PC-3 (cell line): ENCODE measurements at regions not wholly inside any gene's neighbourhood (a gene's known extent, or its start where the extent isn't known, plus 50 kb on each side); places are given as distances from the start of the nearest gene placed in this dataset.
A peak's percentile ranks its signal among the peaks of the same experiment; 100 is the strongest.

Experiments
- ATAC-seq: fragments of 200-7000 bp; cut with Tn5 transposase; 2 replicates; pipeline ENCODE4 v1.9.1; 2020; ENCODE audit warnings: mild to moderate bottlenecking, moderate library complexity
- BruUV-seq: library from RNA; stranded (reverse); fragments of 400-500 nt; replicated peaks from 2 replicates; lab custom pipeline; 2021; lab: Mats Ljungman, UMichigan
- CTCF ChIA-PET: fragments of 300-600 bp; sonication (Branson Sonifier 250); formaldehyde crosslinking; loops from one replicate; lab custom pipeline; 2022; ENCODE audit warnings: antibody characterized with exemption; lab: Charles Lee
- POLR2A ChIA-PET: fragments of 300-600 bp; sonication (Branson Sonifier 250); formaldehyde crosslinking; loops from one replicate; lab custom pipeline; 2022; ENCODE audit warnings: antibody characterized with exemption; ENCODE audit not compliant: unreplicated experiment; lab: Charles Lee
- DNase-seq: peaks from one replicate; pipeline ENCODE4 v3.0.0-alpha.2; 2015
- H2AFZ ChIP-seq: fragments of 300-600 bp; sonication (generic); 2 replicates; pipeline ENCODE4 v1.6.0; 2016; ENCODE audit warnings: antibody characterized with exemption, low read length
- H3F3A ChIP-seq: fragments of 300-600 bp; sonication (generic); one replicate; pipeline ENCODE4 v1.6.0; 2017; ENCODE audit warnings: antibody characterized with exemption, low read length, control low read depth, mild to moderate bottlenecking; ENCODE audit not compliant: unreplicated experiment
- H3K27ac ChIP-seq: fragments of 300-600 bp; sonication (generic); 2 replicates; pipeline ENCODE4 v1.5.1; 2016; ENCODE audit warnings: mild to moderate bottlenecking, low read length
- H3K27me3 ChIP-seq: fragments of 300-600 bp; sonication (generic); 2 replicates; pipeline ENCODE4 v1.6.1; 2016; ENCODE audit warnings: low read length, mixed read lengths
- H3K36me3 ChIP-seq: fragments of 300-600 bp; sonication (generic); 2 replicates; pipeline ENCODE4 v1.6.1; 2016; ENCODE audit warnings: low read depth, mixed run types, low read length, mixed read lengths
- H3K4me1 ChIP-seq: fragments of 300-600 bp; sonication (generic); 2 replicates; pipeline ENCODE4 v1.5.1; 2016; ENCODE audit warnings: low read length; ENCODE audit not compliant: insufficient read depth
- H3K4me2 ChIP-seq: fragments of 300-600 bp; sonication (generic); 2 replicates; pipeline ENCODE4 v1.6.0; 2016; ENCODE audit warnings: low read length
- H3K4me3 ChIP-seq: fragments of 300-600 bp; sonication (generic); 2 replicates; pipeline ENCODE4 v1.5.1; 2016; ENCODE audit warnings: mild to moderate bottlenecking, low read length, mixed read lengths
- H3K79me2 ChIP-seq: fragments of 300-600 bp; sonication (generic); 2 replicates; pipeline ENCODE4 v1.6.1; 2017; ENCODE audit warnings: low read length, mixed read lengths
- H3K9ac ChIP-seq: fragments of 300-600 bp; sonication (generic); 2 replicates; pipeline ENCODE4 v1.6.0; 2016; ENCODE audit warnings: mild to moderate bottlenecking, low read length
- H3K9me2 ChIP-seq: fragments of 300-600 bp; sonication (generic); replicated peaks from 2 replicates; pipeline ENCODE4 v1.6.1; 2016; ENCODE audit warnings: mixed run types, low read length, mixed read lengths
- H3K9me3 ChIP-seq: fragments of 300-600 bp; sonication (generic); 2 replicates; pipeline ENCODE4 v1.6.1; 2016; ENCODE audit warnings: low read length, mixed read lengths
- H4K20me1 ChIP-seq: fragments of 300-600 bp; sonication (generic); 2 replicates; pipeline ENCODE4 v1.6.1; 2016; ENCODE audit warnings: low read length, mixed read lengths
- EZH2 ChIP-seq: fragments of 300-600 bp; sonication (generic); IDR thresholded peaks from one replicate; pipeline ENCODE4 v1.6.1; 2017; ENCODE audit warnings: antibody characterized with exemption, mild to moderate bottlenecking, low read length; ENCODE audit not compliant: unreplicated experiment
- EZH2phosphoT487 ChIP-seq: fragments of 300-600 bp; sonication (generic); IDR thresholded peaks from 2 replicates; pipeline ENCODE4 v1.6.1; 2018; ENCODE audit warnings: mild to moderate bottlenecking, antibody characterized with exemption, low read length, borderline replicate concordance
- intact Hi-C: fragments of 100-400 bp; cut with micrococcal nuclease; formaldehyde crosslinking; loops from 2 replicates; pipeline ENCODE4 v1.9.0; 2023
- TF ChIP-seq, protein P1 (sequence below): fragments of 300-600 bp; sonication (generic); conservative IDR thresholded peaks from 2 replicates; pipeline ENCODE4 v1.5.1; 2017; ENCODE audit warnings: antibody characterized with exemption, low read depth, mild to moderate bottlenecking, low read length

DNA sequence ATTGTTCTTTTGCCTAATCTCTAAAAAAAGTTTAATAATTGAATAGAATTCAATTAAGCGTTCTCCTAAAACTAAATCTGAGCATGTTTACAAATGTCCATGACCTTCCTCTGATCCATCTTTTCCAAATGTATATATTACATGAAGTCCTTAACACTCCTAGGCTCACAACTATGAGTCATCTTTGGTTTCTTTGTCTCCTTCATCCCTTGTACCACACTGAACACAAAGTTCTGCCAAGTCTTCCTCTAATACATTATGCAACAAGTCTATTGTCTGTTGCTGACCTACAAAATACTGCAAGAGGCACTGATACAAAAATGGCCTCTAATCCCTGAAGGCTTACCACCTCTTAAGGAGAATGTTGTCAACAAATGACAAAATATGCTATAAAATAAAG lies 550.2 kb downstream of the PYDC2 start:
- no peaks in the 10 kb centered on the region for H3K9me2 ChIP-seq

DNA sequence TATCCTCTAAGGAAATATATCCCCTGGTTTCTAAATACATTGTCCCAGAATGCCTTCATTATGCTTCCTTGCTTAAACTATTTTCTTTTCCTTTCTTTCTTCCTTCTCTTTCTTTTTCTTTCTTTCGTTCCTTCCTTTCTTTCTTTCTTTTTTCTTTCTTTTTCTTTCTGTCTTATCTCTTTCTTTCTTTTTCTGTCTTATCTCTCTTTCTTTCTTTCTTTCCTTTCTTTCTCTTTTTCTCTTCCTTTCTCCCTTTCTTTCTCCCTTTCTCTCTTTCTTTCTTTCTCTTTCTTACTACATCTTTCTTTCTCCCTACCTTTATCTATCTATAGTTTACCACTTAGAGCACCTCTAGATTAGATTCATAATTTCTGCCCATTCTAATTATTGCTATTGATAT lies 552.1 kb downstream of the PYDC2 start:
- no peaks in the 10 kb centered on the region for H3F3A ChIP-seq
- ChIA-PET CTCF (no interaction called here), POLR2A (no interaction called here)
- H4K20me1 ChIP-seq, result no peaks in the 10 kb centered on the region
- no peaks in the 10 kb centered on the region for H3K79me2 ChIP-seq
- no peaks in the 10 kb centered on the region for H3K36me3 ChIP-seq
- no peak overlapping the region for H3K4me3 ChIP-seq
- H3K27me3 ChIP-seq, result no peaks in the 10 kb centered on the region
- H3K9me3 ChIP-seq, result no peaks in the 10 kb centered on the region
- TF ChIP-seq, protein P1, sequence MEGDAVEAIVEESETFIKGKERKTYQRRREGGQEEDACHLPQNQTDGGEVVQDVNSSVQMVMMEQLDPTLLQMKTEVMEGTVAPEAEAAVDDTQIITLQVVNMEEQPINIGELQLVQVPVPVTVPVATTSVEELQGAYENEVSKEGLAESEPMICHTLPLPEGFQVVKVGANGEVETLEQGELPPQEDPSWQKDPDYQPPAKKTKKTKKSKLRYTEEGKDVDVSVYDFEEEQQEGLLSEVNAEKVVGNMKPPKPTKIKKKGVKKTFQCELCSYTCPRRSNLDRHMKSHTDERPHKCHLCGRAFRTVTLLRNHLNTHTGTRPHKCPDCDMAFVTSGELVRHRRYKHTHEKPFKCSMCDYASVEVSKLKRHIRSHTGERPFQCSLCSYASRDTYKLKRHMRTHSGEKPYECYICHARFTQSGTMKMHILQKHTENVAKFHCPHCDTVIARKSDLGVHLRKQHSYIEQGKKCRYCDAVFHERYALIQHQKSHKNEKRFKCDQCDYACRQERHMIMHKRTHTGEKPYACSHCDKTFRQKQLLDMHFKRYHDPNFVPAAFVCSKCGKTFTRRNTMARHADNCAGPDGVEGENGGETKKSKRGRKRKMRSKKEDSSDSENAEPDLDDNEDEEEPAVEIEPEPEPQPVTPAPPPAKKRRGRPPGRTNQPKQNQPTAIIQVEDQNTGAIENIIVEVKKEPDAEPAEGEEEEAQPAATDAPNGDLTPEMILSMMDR, result no peak
- TF ChIP-seq EZH2phosphoT487 (no peak), EZH2 (no peak)
- intact Hi-C loops, result no loop called here
- no peak overlapping the region for H2AFZ ChIP-seq
- no peak overlapping the region for H3K27ac ChIP-seq
- no peak for DNase-seq
- no TSS peak for BruUV-seq
- no peak for ATAC-seq
- H3K4me2 ChIP-seq, result no peak overlapping the region
- H3K9me2 ChIP-seq, result no peaks in the 10 kb centered on the region
- no peaks in the 10 kb centered on the region for H3K4me1 ChIP-seq
- no peak overlapping the region for H3K9ac ChIP-seq

More for the DNA sequence above, 550.2 kb downstream of the PYDC2 start:
- Histone ChIP-seq H3K9me3 (no peaks in the 10 kb centered on the region), H3K4me1 (no peaks in the 10 kb centered on the region), H3K4me2 (no peak overlapping the region), H3K27ac (no peak overlapping the region), H2AFZ (no peak overlapping the region), H3K4me3 (no peak overlapping the region), H3K27me3 (no peaks in the 10 kb centered on the region), H3K9ac (no peak overlapping the region), H4K20me1 (no peaks in the 10 kb centered on the region), H3K36me3 (no peaks in the 10 kb centered on the region), H3F3A (no peaks in the 10 kb centered on the region), H3K79me2 (no peaks in the 10 kb centered on the region)
- no peak for ATAC-seq
- no TSS peak for BruUV-seq
- POLR2A ChIA-PET, result no interaction called here
- TF ChIP-seq EZH2phosphoT487, result no peak
- TF ChIP-seq, protein P1, result no peak
- no peak for TF ChIP-seq EZH2
- intact Hi-C loops, result no loop called here
- CTCF ChIA-PET, result no interaction called here
- no peak for DNase-seq

DNA sequence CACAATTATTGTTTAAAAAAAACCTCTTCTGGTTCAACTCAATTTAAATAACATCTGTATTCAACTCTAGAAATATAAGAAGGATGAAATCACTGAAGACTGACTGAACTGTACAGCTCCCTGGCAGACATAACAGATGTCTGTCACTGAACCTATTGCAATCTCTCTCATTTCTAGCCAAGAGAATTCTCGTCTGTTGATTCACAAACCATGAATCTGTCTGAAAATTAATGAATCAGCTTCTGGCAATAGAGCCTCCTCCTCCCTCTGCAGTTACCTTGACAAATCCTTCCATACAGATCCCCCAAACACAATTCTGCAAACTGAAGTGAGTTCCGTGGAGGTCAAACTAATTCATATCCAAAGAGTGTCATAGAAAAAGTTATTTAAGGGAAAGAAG lies 561.4 kb downstream of the PYDC2 start:
- no peaks in the 10 kb centered on the region for H3K4me1 ChIP-seq
- H2AFZ ChIP-seq, result no peak overlapping the region
- H3K9me2 ChIP-seq, result no peaks in the 10 kb centered on the region
- no peaks in the 10 kb centered on the region for H3K36me3 ChIP-seq
- BruUV-seq, result no TSS peak
- no peak overlapping the region for H3K4me3 ChIP-seq
- no peaks in the 10 kb centered on the region for H3K79me2 ChIP-seq
- no peak overlapping the region for H3K4me2 ChIP-seq
- no peak overlapping the region for H3K9ac ChIP-seq
- intact Hi-C loops, result no loop called here
- TF ChIP-seq EZH2phosphoT487 (no peak), EZH2 (no peak)
- TF ChIP-seq, protein P1, result no peak
- no peak overlapping the region for H3K27ac ChIP-seq
- H4K20me1 ChIP-seq, result no peaks in the 10 kb centered on the region
- H3K9me3 ChIP-seq, result 0 out of 2 replicates have a peak, but pooled peaks cover 4% of the 10 kb centered on the region
- DNase-seq (peak; percentile 22), ATAC-seq (0 out of 2 replicates have a peak, but pooled peaks have one; percentile 20)
- POLR2A ChIA-PET, result no interaction called here
- no peaks in the 10 kb centered on the region for H3K27me3 ChIP-seq
- no peaks in the 10 kb centered on the region for H3F3A ChIP-seq
- CTCF ChIA-PET, result no interaction called here
